Calu3 (cell line): ENCODE measurements at regions not wholly inside any gene's neighbourhood (a gene's known extent, or its start where the extent isn't known, plus 50 kb on each side); places are given as distances from the start of the nearest gene placed in this dataset.

Source experiments
- BruUV-seq: library from RNA; stranded (reverse); fragments of 400-500 nt; replicated peaks from 2 replicates; lab custom pipeline; 2021; lab: Mats Ljungman, UMichigan
- CTCF ChIA-PET: fragments of 300-600 bp; sonication (Branson Sonifier 250); formaldehyde crosslinking; loops from one replicate; lab custom pipeline; 2022; ENCODE audit warnings: antibody characterized with exemption; lab: Charles Lee
- DNase-seq: peaks from one replicate; pipeline ENCODE4 v3.0.0; 2022
- H3K27ac Mint-ChIP-seq: one replicate; pipeline ENCODE4 v1.8.0; 2022; ENCODE audit warnings: mixed read lengths; ENCODE audit not compliant: unreplicated experiment
- H3K27me3 Mint-ChIP-seq: one replicate; pipeline ENCODE4 v1.8.0; 2022; ENCODE audit warnings: mixed read lengths; ENCODE audit not compliant: unreplicated experiment
- H3K36me3 Mint-ChIP-seq: one replicate; pipeline ENCODE4 v1.8.0; 2022; ENCODE audit warnings: mild to moderate bottlenecking, moderate library complexity, mixed read lengths; ENCODE audit not compliant: insufficient read depth, unreplicated experiment
- H3K4me1 Mint-ChIP-seq: one replicate; pipeline ENCODE4 v1.8.0; 2022; ENCODE audit warnings: mild to moderate bottlenecking, low read depth, mixed read lengths; ENCODE audit not compliant: unreplicated experiment
- H3K4me3 Mint-ChIP-seq: one replicate; pipeline ENCODE4 v1.8.0; 2022; ENCODE audit warnings: mild to moderate bottlenecking, low read depth, moderate library complexity, mixed read lengths; ENCODE audit not compliant: unreplicated experiment
- H3K9me3 Mint-ChIP-seq: one replicate; pipeline ENCODE4 v1.8.0; 2022; ENCODE audit warnings: low read depth, mixed read lengths; ENCODE audit not compliant: unreplicated experiment
- CTCF ChIP-seq: fragments of 200-600 bp; IDR thresholded peaks from one replicate; pipeline ENCODE4 v1.8.0; 2022; ENCODE audit warnings: antibody characterized with exemption; ENCODE audit not compliant: unreplicated experiment
- intact Hi-C: fragments of 100-400 bp; cut with micrococcal nuclease; formaldehyde crosslinking; loops from one replicate; pipeline ENCODE4 v1.10.0; 2022; ENCODE audit not compliant: unreplicated experiment

GRCh38 chr5:155295111-155295510 is 281.6 kb downstream of the KIF4B start:
- no peak for TF ChIP-seq CTCF
- BruUV-seq = no TSS peak
- intact Hi-C loops = no loop called here
- no peak overlapping the region for H3K27ac Mint-ChIP-seq
- H3K36me3 Mint-ChIP-seq = no peaks in the 10 kb centered on the region
- H3K27me3 Mint-ChIP-seq = no peaks in the 10 kb centered on the region
- peaks cover 3% of the 10 kb centered on the region for H3K9me3 Mint-ChIP-seq
- H3K4me1 Mint-ChIP-seq = no peaks in the 10 kb centered on the region
- CTCF ChIA-PET = interaction anchor here (0.6 kb wide), 1 partner anchor 10 kb away, joined by 3 read pairs; no protein-coding TSS in a partner anchor
- DNase-seq = no peak
- no peak overlapping the region for H3K4me3 Mint-ChIP-seq

GRCh38 chr5:155299386-155300005 is 285.9 kb downstream of the KIF4B start:
- Mint-ChIP-seq H3K4me3 (no peak overlapping the region), H3K9me3 (peaks cover 3% of the 10 kb centered on the region), H3K27me3 (no peaks in the 10 kb centered on the region), H3K27ac (no peak overlapping the region), H3K4me1 (no peaks in the 10 kb centered on the region), H3K36me3 (no peaks in the 10 kb centered on the region)
- intact Hi-C loops = no loop called here
- no peak for TF ChIP-seq CTCF
- BruUV-seq = no TSS peak
- CTCF ChIA-PET = no interaction called here
- no peak for DNase-seq

- no peak overlapping the region for H3K4me3 Mint-ChIP-seq
- no peak for DNase-seq
- intact Hi-C loops = no loop called here
- H3K36me3 Mint-ChIP-seq = no peaks in the 10 kb centered on the region
- CTCF ChIA-PET = no interaction called here
- no peaks in the 10 kb centered on the region for H3K9me3 Mint-ChIP-seq
- H3K27ac Mint-ChIP-seq = no peak overlapping the region
- H3K4me1 Mint-ChIP-seq = no peaks in the 10 kb centered on the region
- TF ChIP-seq CTCF = no peak
- no TSS peak for BruUV-seq
- no peaks in the 10 kb centered on the region for H3K27me3 Mint-ChIP-seq
Observed at GRCh38 chr5:155303120-155303519, 289.6 kb downstream of the KIF4B start.

- H3K27me3 Mint-ChIP-seq = no peaks in the 10 kb centered on the region
- no peaks in the 10 kb centered on the region for H3K4me1 Mint-ChIP-seq
- no peaks in the 10 kb centered on the region for H3K36me3 Mint-ChIP-seq
- BruUV-seq = no TSS peak
- CTCF ChIA-PET = no interaction called here
- TF ChIP-seq CTCF = no peak
- H3K9me3 Mint-ChIP-seq = peaks cover 4% of the 10 kb centered on the region
- no peak overlapping the region for H3K27ac Mint-ChIP-seq
- DNase-seq = no peak
- no peak overlapping the region for H3K4me3 Mint-ChIP-seq
- intact Hi-C loops = no loop called here
Observed at GRCh38 chr5:155307229-155307628, 293.7 kb downstream of the KIF4B start.
